Mammary epithelial cell (primary cell): ENCODE measurements at regions not wholly inside any gene's neighbourhood (a gene's known extent, or its start where the extent isn't known, plus 50 kb on each side); places are given as distances from the start of the nearest gene placed in this dataset.

ENCODE experiments used
- CTCF ChIP-seq, 2 donors: IDR thresholded peaks in 1 of 2; conservative IDR thresholded peaks in 1 of 2; 2 replicates each; pipeline ENCODE4 v1.5.1; 2011 to 2012; ENCODE audit warnings: inconsistent platforms in 2 of 2, low read length in 2 of 2, mild to moderate bottlenecking in 2 of 2, control low read depth in 1 of 2, low read depth in 1 of 2; ENCODE audit not compliant: insufficient read depth in 1 of 2; ENCODE audit errors: extremely low read depth in 1 of 2
- EZH2 ChIP-seq: IDR thresholded peaks from 2 replicates; pipeline ENCODE4 v1.6.1; 2012; ENCODE audit warnings: low read length, inconsistent platforms, borderline replicate concordance

- no peak for TF ChIP-seq CTCF (conservative IDR thresholded peaks at IDR 0.05 in 1 of 2, IDR thresholded peaks at IDR 0.05 in 1 of 2; ENCODE audit: extremely low read depth in 1 of 2, insufficient read depth in 1 of 2, low read depth in 1 of 2, low read length in 2 of 2)
- TF ChIP-seq EZH2, result no peak
Observed at GRCh38 chr1:72846476-72847278, 564.3 kb upstream of the NEGR1 start.
